ENCODE measurements at regions not wholly inside any gene's neighbourhood (a gene's known extent, or its start where the extent isn't known, plus 50 kb on each side); places are given as distances from the start of the nearest gene placed in this dataset.

- H3K9me3 ChIP-seq (ENCODE audit: insufficient read depth, low read depth, low read length) = no peaks in the 10 kb centered on the region
- H3K9me2 ChIP-seq (replicated peaks; ENCODE audit: low read depth, low read length) = no peaks in the 10 kb centered on the region
- H3K27me3 ChIP-seq (ENCODE audit: insufficient read depth, low read length, poor library complexity, severe bottlenecking) = no peaks in the 10 kb centered on the region
- H3K79me2 ChIP-seq (ENCODE audit: insufficient read depth, low read length) = no peaks in the 10 kb centered on the region
- H2AFZ ChIP-seq (ENCODE audit: low read length) = no peak overlapping the region
- no peaks in the 10 kb centered on the region for H3K36me3 ChIP-seq (ENCODE audit: insufficient read depth, low read length)
- no peaks in the 10 kb centered on the region for H3K4me1 ChIP-seq (ENCODE audit: insufficient read depth, low read length, poor library complexity, severe bottlenecking)
- H3K9ac ChIP-seq (ENCODE audit: low read depth, low read length, poor library complexity, severe bottlenecking) = no peak overlapping the region
- TF ChIP-seq EZH2phosphoT487 (IDR thresholded peaks at IDR 0.05; ENCODE audit: borderline replicate concordance) (no peak), CTCF (conservative IDR thresholded peaks at IDR 0.05; ENCODE audit: low read length) (no peak)
- H3K4me3 ChIP-seq (ENCODE audit: low read length, poor library complexity, severe bottlenecking) = no peak overlapping the region
- no peaks in the 10 kb centered on the region for H4K20me1 ChIP-seq (ENCODE audit: insufficient read depth, low read length, poor library complexity, severe bottlenecking)
- no peak overlapping the region for H3K4me2 ChIP-seq (ENCODE audit: low read depth, low read length, poor library complexity, severe bottlenecking)
- H3F3A ChIP-seq (ENCODE audit: low read depth) = no peaks in the 10 kb centered on the region
These were observed 88.3 kb downstream of the ANKRD60 start for GRCh38 chr20:58139849-58140786.

- Histone ChIP-seq H4K20me1 (ENCODE audit: insufficient read depth, low read length, poor library complexity, severe bottlenecking) (no peaks in the 10 kb centered on the region), H3K9me3 (ENCODE audit: insufficient read depth, low read depth, low read length) (no peaks in the 10 kb centered on the region), H3K36me3 (ENCODE audit: insufficient read depth, low read length) (no peaks in the 10 kb centered on the region), H3F3A (ENCODE audit: low read depth) (no peaks in the 10 kb centered on the region), H3K9me2 (replicated peaks; ENCODE audit: low read depth, low read length) (no peaks in the 10 kb centered on the region), H3K9ac (ENCODE audit: low read depth, low read length, poor library complexity, severe bottlenecking) (no peak overlapping the region), H3K27me3 (ENCODE audit: insufficient read depth, low read length, poor library complexity, severe bottlenecking) (no peaks in the 10 kb centered on the region), H3K4me2 (ENCODE audit: low read depth, low read length, poor library complexity, severe bottlenecking) (no peak overlapping the region), H3K4me3 (ENCODE audit: low read length, poor library complexity, severe bottlenecking) (no peak overlapping the region), H2AFZ (ENCODE audit: low read length) (no peak overlapping the region), H3K79me2 (ENCODE audit: insufficient read depth, low read length) (no peaks in the 10 kb centered on the region), H3K4me1 (ENCODE audit: insufficient read depth, low read length, poor library complexity, severe bottlenecking) (no peaks in the 10 kb centered on the region)
- no peak for TF ChIP-seq CTCF (conservative IDR thresholded peaks at IDR 0.05; ENCODE audit: low read length)
- no peak for TF ChIP-seq EZH2phosphoT487 (IDR thresholded peaks at IDR 0.05; ENCODE audit: borderline replicate concordance)
These were observed 90.1 kb downstream of the ANKRD60 start for GRCh38 chr20:58138395-58138794.

GRCh38 chr20:58137651-58138265 is 90.7 kb downstream of the ANKRD60 start:
- no peaks in the 10 kb centered on the region for H4K20me1 ChIP-seq (ENCODE audit: insufficient read depth, low read length, poor library complexity, severe bottlenecking)
- no peaks in the 10 kb centered on the region for H3K9me2 ChIP-seq (replicated peaks; ENCODE audit: low read depth, low read length)
- no peaks in the 10 kb centered on the region for H3K27me3 ChIP-seq (ENCODE audit: insufficient read depth, low read length, poor library complexity, severe bottlenecking)
- H2AFZ ChIP-seq (ENCODE audit: low read length) = no peak overlapping the region
- no peaks in the 10 kb centered on the region for H3K79me2 ChIP-seq (ENCODE audit: insufficient read depth, low read length)
- no peak overlapping the region for H3K9ac ChIP-seq (ENCODE audit: low read depth, low read length, poor library complexity, severe bottlenecking)
- no peaks in the 10 kb centered on the region for H3F3A ChIP-seq (ENCODE audit: low read depth)
- H3K9me3 ChIP-seq (ENCODE audit: insufficient read depth, low read depth, low read length) = no peaks in the 10 kb centered on the region
- H3K4me3 ChIP-seq (ENCODE audit: low read length, poor library complexity, severe bottlenecking) = no peak overlapping the region
- no peaks in the 10 kb centered on the region for H3K36me3 ChIP-seq (ENCODE audit: insufficient read depth, low read length)
- H3K4me2 ChIP-seq (ENCODE audit: low read depth, low read length, poor library complexity, severe bottlenecking) = no peak overlapping the region
- no peaks in the 10 kb centered on the region for H3K4me1 ChIP-seq (ENCODE audit: insufficient read depth, low read length, poor library complexity, severe bottlenecking)
- TF ChIP-seq EZH2phosphoT487 (IDR thresholded peaks at IDR 0.05; ENCODE audit: borderline replicate concordance) (no peak), CTCF (conservative IDR thresholded peaks at IDR 0.05; ENCODE audit: low read length) (no peak)
